ENCODE measurements at regions not wholly inside any gene's neighbourhood (a gene's known extent, or its start where the extent isn't known, plus 50 kb on each side); places are given as distances from the start of the nearest gene placed in this dataset.

DNA sequence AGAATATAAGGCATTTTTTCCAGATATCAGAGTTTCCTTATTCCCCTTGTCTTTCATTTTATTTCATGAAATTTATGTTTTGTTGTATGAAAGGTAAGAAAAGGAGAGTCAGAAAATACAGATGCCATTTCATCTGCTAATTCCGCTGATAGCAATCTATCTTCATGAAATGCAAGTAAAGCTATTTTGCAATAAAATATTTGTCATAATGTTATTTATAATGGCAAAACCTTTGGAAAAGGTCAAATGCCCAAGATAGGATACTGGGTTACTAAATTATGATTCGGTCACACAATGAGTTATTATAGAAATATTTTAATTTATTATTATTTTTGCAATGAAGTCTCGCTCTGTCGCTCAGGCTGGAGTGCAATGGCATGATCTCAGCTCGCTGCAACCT lies 124.2 kb downstream of the SPP2 start:
- no peaks in the 10 kb centered on the region for H4K20me1 ChIP-seq (replicated peaks; ENCODE audit: control insufficient read depth, extremely low read depth, insufficient read depth, low read length)
- H3K9ac ChIP-seq (replicated peaks; ENCODE audit: extremely low read depth, insufficient read depth, low read length), result no peak overlapping the region
- FAIRE-seq (no peak), DNase-seq (ENCODE audit: low read depth, low spot score) (no peak)
- intact Hi-C loops (cut with micrococcal nuclease), result no loop called here
- no peak overlapping the region for H3K4me2 ChIP-seq (ENCODE audit: insufficient read depth, low read length)
- CTCF ChIA-PET, result interaction anchor here (0.6 to 1.1 kb wide), 2 partner anchors 10 to 39 kb away, joined by 3 read pairs; no protein-coding TSS in a partner anchor
- no TSS peak for BruUV-seq (replicated peaks)
- H3K4me1 ChIP-seq (ENCODE audit: control insufficient read depth, extremely low read depth, insufficient read depth, low read length), result no peaks in the 10 kb centered on the region
- no peaks in the 10 kb centered on the region for H3K36me3 ChIP-seq (ENCODE audit: control insufficient read depth in 2 of 2, extremely low read depth in 1 of 2, insufficient read depth in 2 of 2, low read length in 2 of 2)
- no peaks in the 10 kb centered on the region for H3K9me1 ChIP-seq (replicated peaks; ENCODE audit: control insufficient read depth, extremely low read depth, insufficient read depth, low read length)
- no peak overlapping the region for H3K4me3 ChIP-seq (replicated peaks in 1 of 3; ENCODE audit: insufficient read depth in 1 of 3, low read depth in 1 of 3, low read length in 3 of 3)
- H3K27me3 ChIP-seq (ENCODE audit: control insufficient read depth in 2 of 2, insufficient read depth in 2 of 2, low read length in 2 of 2), result peaks cover 0 to 2% of the 10 kb centered on the region in 2 experiments
- POLR2A ChIA-PET, result no interaction called here
- H3K9me3 ChIP-seq (replicated peaks; ENCODE audit: control insufficient read depth, insufficient read depth, low read length), result no peaks in the 10 kb centered on the region
- dilution Hi-C loops (cut with MboI; ENCODE audit: extremely low pct_ligation_motif_present, low sequenced_read_pairs), result no loop called here
- H2AFZ ChIP-seq (ENCODE audit: low read depth, low read length), result no peak overlapping the region
- TF ChIP-seq, protein P1, sequence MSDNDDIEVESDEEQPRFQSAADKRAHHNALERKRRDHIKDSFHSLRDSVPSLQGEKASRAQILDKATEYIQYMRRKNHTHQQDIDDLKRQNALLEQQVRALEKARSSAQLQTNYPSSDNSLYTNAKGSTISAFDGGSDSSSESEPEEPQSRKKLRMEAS (IDR thresholded peaks at IDR 0.05; ENCODE audit: insufficient read depth, insufficient read length), result no peak
- TF ChIP-seq MYC (IDR thresholded peaks at IDR 0.05; ENCODE audit: low read depth, low read length) (no peak), GATA2 (IDR thresholded peaks at IDR 0.05; ENCODE audit: insufficient read depth, insufficient read length, low read depth, low read length) (no peak), FOS (IDR thresholded peaks at IDR 0.05; ENCODE audit: borderline replicate concordance, insufficient read depth, low read length) (no peak), POLR2AphosphoS5 (IDR thresholded peaks at IDR 0.05; ENCODE audit: insufficient read depth, low read depth, low read length) (no peak), EZH2 (IDR thresholded peaks at IDR 0.05; ENCODE audit: borderline replicate concordance, low read depth, low read length, severe bottlenecking) (no peak), CTCF (IDR thresholded peaks at IDR 0.05; ENCODE audit: extremely low read depth in 1 of 2, insufficient read depth in 1 of 2, low read depth in 1 of 2, low read length in 2 of 2) (no peak), POLR2A (IDR thresholded peaks at IDR 0.05; ENCODE audit: low read depth, low read length) (no peak), JUN (IDR thresholded peaks at IDR 0.05; ENCODE audit: borderline replicate concordance, insufficient read depth, insufficient read length, low read depth) (no peak)
- H3K79me2 ChIP-seq (ENCODE audit: control insufficient read depth, insufficient read depth, low read length), result no peaks in the 10 kb centered on the region
- H3K27ac ChIP-seq (ENCODE audit: insufficient read depth, low read depth, low read length), result no peak overlapping the region
